BJ (cell line): ENCODE measurements at regions not wholly inside any gene's neighbourhood (a gene's known extent, or its start where the extent isn't known, plus 50 kb on each side); places are given as distances from the start of the nearest gene placed in this dataset.

Source experiments
- CTCF ChIA-PET: fragments of 350-600 bp; formaldehyde crosslinking; extraction: SDS; loops from one replicate; lab custom pipeline; 2021; ENCODE audit warnings: antibody characterized with exemption, inconsistent platforms; lab: Yijun Ruan, JAX
- POLR2A ChIA-PET: fragments of 300-600 bp; sonication (Branson Sonifier 250); formaldehyde crosslinking; extraction: SDS; loops from one replicate; lab custom pipeline; 2021; ENCODE audit warnings: antibody characterized with exemption; lab: Charles Lee
- DNase-seq: peaks from one replicate; pipeline ENCODE4 v3.0.0-alpha.2; 2011; ENCODE audit warnings: low read depth
- H3K27me3 ChIP-seq: 2 replicates; pipeline ENCODE4 v1.6.0; 2011; ENCODE audit warnings: low read length; ENCODE audit not compliant: control insufficient read depth, insufficient read depth
- H3K36me3 ChIP-seq: 2 replicates; pipeline ENCODE4 v1.5.1; 2011; ENCODE audit warnings: low read length; ENCODE audit not compliant: control insufficient read depth, insufficient read depth
- H3K4me3 ChIP-seq: 2 replicates; pipeline ENCODE4 v1.5.1; 2011; ENCODE audit warnings: low read depth, mild to moderate bottlenecking, control low read depth, low read length
- CTCF ChIP-seq: IDR thresholded peaks from 2 replicates; pipeline ENCODE4 v1.5.1; 2011; ENCODE audit warnings: low read depth, mild to moderate bottlenecking, control low read depth, inconsistent platforms, low read length, moderate library complexity; ENCODE audit not compliant: insufficient read depth

- no peaks in the 10 kb centered on the region for H3K27me3 ChIP-seq
- no peak overlapping the region for H3K4me3 ChIP-seq
- ChIA-PET POLR2A (no interaction called here), CTCF (interaction anchor here (1.0 to 1.4 kb wide), 2 partner anchors 8 to 11 kb away, joined by 4 read pairs; no protein-coding TSS in a partner anchor)
- no peaks in the 10 kb centered on the region for H3K36me3 ChIP-seq
- no peak for TF ChIP-seq CTCF
- DNase-seq, result no peak
These were observed 349.9 kb upstream of the KIRREL3 start for GRCh38 chr11:127350476-127350875.

- ChIA-PET CTCF (interaction anchor here (0.6 to 2.9 kb wide), 11 partner anchors 13 to 905 kb away, joined by 3 to 13 read pairs (median 5); no protein-coding TSS in a partner anchor), POLR2A (no interaction called here)
- peak; percentile 87 for TF ChIP-seq CTCF
- Histone ChIP-seq H3K36me3 (no peaks in the 10 kb centered on the region), H3K27me3 (no peaks in the 10 kb centered on the region), H3K4me3 (no peak overlapping the region)
- no peak for DNase-seq
These were observed 345.4 kb upstream of the KIRREL3 start for GRCh38 chr11:127345819-127346459.

DNA sequence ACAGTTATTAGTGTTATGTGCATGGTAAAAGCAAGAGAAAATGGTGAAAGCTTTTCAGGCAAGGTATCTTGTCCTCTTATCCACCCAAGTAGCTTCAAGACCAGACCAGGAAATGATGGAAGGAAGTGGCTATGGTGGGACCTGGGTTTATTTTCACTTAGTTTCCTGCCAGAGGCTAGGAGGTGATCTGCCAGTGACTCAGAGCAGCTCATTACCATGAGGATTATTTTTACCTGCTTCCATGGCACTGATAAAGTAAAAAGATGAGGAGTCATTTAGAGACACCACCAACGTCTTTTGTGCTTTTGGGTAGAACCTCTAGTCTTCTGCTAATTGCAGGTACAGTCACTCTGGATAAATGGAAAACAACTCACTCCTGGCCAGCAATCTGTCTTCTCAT is 339.9 kb upstream of the KIRREL3 start:
- Histone ChIP-seq H3K4me3 (no peak overlapping the region), H3K36me3 (no peaks in the 10 kb centered on the region), H3K27me3 (no peaks in the 10 kb centered on the region)
- TF ChIP-seq CTCF, result no peak
- no peak for DNase-seq
- ChIA-PET CTCF (interaction anchor here (0.7 kb wide), 1 partner anchor 22 kb away, joined by 3 read pairs; no protein-coding TSS in a partner anchor), POLR2A (no interaction called here)

DNA sequence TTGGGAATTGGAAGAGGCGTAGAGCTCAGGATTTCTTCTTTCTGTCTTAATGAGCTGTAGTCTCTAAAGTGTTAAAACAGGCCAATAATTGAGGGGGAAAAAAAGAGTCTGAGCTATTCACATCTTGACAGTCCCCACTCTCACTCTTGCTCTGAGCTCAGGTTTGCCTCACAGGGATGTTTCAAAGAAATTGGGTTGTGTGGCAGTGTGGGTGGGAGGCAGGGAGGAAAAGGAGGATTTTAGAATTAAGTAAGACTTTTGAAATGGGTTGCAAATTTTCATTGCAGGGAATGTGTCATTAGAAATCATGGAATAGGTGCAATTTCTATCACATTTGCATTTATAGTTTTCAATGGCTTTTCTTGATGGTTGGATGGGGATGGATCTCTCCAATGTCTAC is 338.8 kb upstream of the KIRREL3 start:
- CTCF ChIA-PET, result interaction anchor here (0.6 to 0.9 kb wide), 2 partner anchors 11 to 606 kb away, joined by 3 to 4 read pairs; no protein-coding TSS in a partner anchor
- POLR2A ChIA-PET, result no interaction called here
- DNase-seq, result no peak
- H3K4me3 ChIP-seq, result no peak overlapping the region
- no peaks in the 10 kb centered on the region for H3K27me3 ChIP-seq
- no peaks in the 10 kb centered on the region for H3K36me3 ChIP-seq
- TF ChIP-seq CTCF, result no peak

DNA sequence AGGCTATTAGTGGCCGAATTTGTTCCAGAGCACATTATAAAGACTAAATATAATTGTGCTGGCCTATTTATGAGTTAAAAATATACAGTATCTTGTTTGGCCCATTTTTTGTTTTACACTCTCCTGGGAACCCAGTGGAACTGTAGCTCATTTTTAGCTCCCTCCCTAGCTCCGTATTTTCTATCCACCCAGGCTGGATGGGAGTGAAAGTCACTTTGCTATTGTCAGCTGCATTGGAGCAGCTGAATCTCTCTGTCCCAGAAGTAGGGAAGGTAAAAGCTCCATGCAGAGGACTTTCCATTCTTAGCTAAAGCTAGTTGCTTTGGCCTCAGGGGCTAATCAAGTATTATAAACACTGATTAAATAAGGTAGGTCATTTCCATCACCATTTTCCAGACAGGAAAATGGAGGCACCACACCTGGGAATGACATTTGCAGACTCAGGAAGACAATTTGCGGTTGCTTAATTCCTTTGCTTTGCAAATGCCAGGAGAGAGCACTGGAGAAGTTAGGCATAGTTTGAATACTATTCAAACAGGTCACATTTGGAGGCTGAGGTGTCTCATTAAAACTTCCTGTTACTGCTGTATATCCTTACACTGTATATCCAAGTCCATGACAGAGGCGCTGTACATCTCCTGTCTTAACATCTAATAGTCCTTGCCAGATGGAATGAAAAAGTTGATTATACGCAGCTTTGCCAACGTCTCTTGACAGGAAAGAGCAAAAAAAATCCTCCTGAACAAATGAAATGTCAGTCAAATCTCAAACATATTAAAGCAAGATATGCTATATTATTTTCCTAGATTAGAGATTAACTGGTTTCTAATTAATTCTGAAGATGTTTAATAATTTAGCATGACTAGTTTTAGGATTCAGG is 338.1 kb upstream of the KIRREL3 start:
- Histone ChIP-seq H3K27me3 (no peaks in the 10 kb centered on the region), H3K36me3 (no peaks in the 10 kb centered on the region), H3K4me3 (no peak overlapping the region)
- no peak for DNase-seq
- no peak for TF ChIP-seq CTCF
- ChIA-PET CTCF (interaction anchor here (0.6 kb wide), 1 partner anchor 605 kb away, joined by 3 read pairs; no protein-coding TSS in a partner anchor), POLR2A (no interaction called here)
